Tibial nerve (tissue), 4 donors: ENCODE measurements at regions not wholly inside any gene's neighbourhood (a gene's known extent, or its start where the extent isn't known, plus 50 kb on each side); places are given as distances from the start of the nearest gene placed in this dataset.
"Not testable (repeated sequence)": the region's sequence is repeated elsewhere in the genome, so short reads cannot be mapped to it uniquely, and the experiment has no call there.

ENCODE experiments used
- DNase-seq, 2 donors: peaks; one replicate each; pipeline ENCODE4 v3.0.0-alpha.2; 2019; ENCODE audit warnings: low spot score in 2 of 2
- H3K27ac ChIP-seq, 4 donors: fragments of 200-600 bp; sonication (generic) in 3 of 4; one replicate each; pipeline ENCODE4 v1.5.1; 2017 to 2019; ENCODE audit warnings: mild to moderate bottlenecking in 1 of 4
- H3K27me3 ChIP-seq, 2 donors: fragments of 200-600 bp; sonication (generic) in 1 of 2; one replicate each; pipeline versions ENCODE4 v1.5.1 to v1.6.0; 2017 to 2019
- H3K36me3 ChIP-seq, 3 donors: fragments of 200-600 bp; sonication (generic); one replicate each; pipeline ENCODE4 v1.5.1; 2018 to 2019
- H3K4me1 ChIP-seq, 4 donors: fragments of 200-600 bp; sonication (generic) in 3 of 4; one replicate each; pipeline ENCODE4 v1.5.1; 2017 to 2019
- H3K4me3 ChIP-seq, 4 donors: fragments of 200-600 bp; sonication (generic) in 3 of 4; one replicate each; pipeline ENCODE4 v1.5.1; 2017 to 2019; ENCODE audit warnings: mild to moderate bottlenecking in 1 of 4, moderate library complexity in 1 of 4
- H3K9me3 ChIP-seq, 4 donors: fragments of 200-600 bp; sonication (generic) in 3 of 4; one replicate each; pipeline ENCODE4 v1.5.1; 2017 to 2019
- EP300 ChIP-seq, 2 donors: sonication (generic); formaldehyde crosslinking; IDR thresholded peaks; one replicate each; pipeline ENCODE4 v1.6.1; 2017; ENCODE audit warnings: antibody characterized with exemption in 2 of 2, mild to moderate bottlenecking in 1 of 2
- POLR2A ChIP-seq, 2 donors: fragments of 450-650 bp; IDR thresholded peaks; one replicate each; pipeline ENCODE4 v1.6.1; 2017; ENCODE audit warnings: antibody characterized with exemption in 2 of 2, mild to moderate bottlenecking in 2 of 2, moderate library complexity in 2 of 2
- WGBS, 2 donors: methylation state at CpG; one replicate each; pipeline ENCODE4 v1.1.5; 2018; 5-methylcytosine and 5-hydroxymethylcytosine counted together
- TF ChIP-seq, protein P1 (sequence below), 5 experiments: fragments of 200-600 bp in 3 of 5; fragments of 450-650 bp in 2 of 5; sonication (generic) in 3 of 5; IDR thresholded peaks; one replicate each; pipeline ENCODE4 v1.5.1; 2016 to 2019; ENCODE audit warnings: antibody characterized with exemption in 5 of 5, mild to moderate bottlenecking in 3 of 5, moderate library complexity in 2 of 5

DNA sequence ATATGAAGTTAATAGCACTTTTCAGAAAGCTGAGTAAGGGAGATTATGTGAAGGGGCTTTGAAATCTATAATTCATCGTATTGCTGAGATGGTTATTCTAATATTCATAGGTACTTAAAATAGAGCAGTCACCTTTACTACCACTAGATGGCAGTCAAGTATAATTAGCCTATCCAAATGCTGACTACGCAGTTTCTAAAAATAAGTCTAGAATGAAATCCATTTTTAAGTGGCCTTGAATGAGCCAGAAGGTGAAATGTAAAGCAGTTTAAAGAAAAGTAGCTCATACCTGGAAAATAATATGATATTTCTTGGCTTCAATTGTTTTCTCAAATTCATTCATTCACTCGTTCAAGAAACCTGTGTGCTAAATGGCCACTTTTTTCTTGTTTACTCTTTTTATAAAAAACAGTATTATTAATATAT, 1277.1 kb downstream of the GATA3 start:
- Histone ChIP-seq H3K4me1 (no peaks in the 10 kb centered on the region), H3K4me3 (no peak overlapping the region), H3K27me3 (no peaks in the 10 kb centered on the region), H3K9me3 (no peaks in the 10 kb centered on the region), H3K27ac (no peak overlapping the region), H3K36me3 (no peaks in the 10 kb centered on the region)
- no peak for DNase-seq
- TF ChIP-seq POLR2A (IDR thresholded peaks at IDR 0.05) (no peak), EP300 (IDR thresholded peaks at IDR 0.05) (no peak)
- TF ChIP-seq, protein P1, sequence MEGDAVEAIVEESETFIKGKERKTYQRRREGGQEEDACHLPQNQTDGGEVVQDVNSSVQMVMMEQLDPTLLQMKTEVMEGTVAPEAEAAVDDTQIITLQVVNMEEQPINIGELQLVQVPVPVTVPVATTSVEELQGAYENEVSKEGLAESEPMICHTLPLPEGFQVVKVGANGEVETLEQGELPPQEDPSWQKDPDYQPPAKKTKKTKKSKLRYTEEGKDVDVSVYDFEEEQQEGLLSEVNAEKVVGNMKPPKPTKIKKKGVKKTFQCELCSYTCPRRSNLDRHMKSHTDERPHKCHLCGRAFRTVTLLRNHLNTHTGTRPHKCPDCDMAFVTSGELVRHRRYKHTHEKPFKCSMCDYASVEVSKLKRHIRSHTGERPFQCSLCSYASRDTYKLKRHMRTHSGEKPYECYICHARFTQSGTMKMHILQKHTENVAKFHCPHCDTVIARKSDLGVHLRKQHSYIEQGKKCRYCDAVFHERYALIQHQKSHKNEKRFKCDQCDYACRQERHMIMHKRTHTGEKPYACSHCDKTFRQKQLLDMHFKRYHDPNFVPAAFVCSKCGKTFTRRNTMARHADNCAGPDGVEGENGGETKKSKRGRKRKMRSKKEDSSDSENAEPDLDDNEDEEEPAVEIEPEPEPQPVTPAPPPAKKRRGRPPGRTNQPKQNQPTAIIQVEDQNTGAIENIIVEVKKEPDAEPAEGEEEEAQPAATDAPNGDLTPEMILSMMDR (IDR thresholded peaks at IDR 0.05) = peak; percentile 60 to 78 (median 76)
- 17 to 21% methylated on average over 3 of the region's 3 CpGs for WGBS, 2 donors

DNA sequence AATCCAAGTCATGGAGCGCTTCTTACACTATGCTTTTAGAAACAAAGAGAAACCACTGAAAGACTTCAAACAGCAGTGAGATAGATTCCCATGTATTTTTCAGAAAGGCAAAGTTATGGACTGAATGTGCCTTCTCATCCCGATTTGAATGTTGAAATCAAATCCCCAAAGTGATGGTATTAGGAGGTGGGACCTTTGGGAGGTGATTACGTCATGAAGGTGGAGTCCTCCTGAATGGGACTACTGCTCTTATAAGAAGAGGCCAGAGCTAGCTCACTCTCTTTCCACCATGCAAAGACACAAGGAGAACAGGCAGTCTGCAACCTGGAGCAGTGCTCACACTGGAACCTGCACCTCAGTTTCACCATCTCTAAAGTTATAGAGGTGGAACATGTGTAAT, 1279.8 kb downstream of the GATA3 start:
- Histone ChIP-seq H3K27ac (no peak overlapping the region), H3K4me3 (no peak overlapping the region), H3K36me3 (no peaks in the 10 kb centered on the region), H3K9me3 (no peaks in the 10 kb centered on the region), H3K4me1 (no peaks in the 10 kb centered on the region), H3K27me3 (no peaks in the 10 kb centered on the region)
- TF ChIP-seq, protein P1 (IDR thresholded peaks at IDR 0.05) = no peak
- no peak for TF ChIP-seq EP300 (IDR thresholded peaks at IDR 0.05)
- no peak for TF ChIP-seq POLR2A (IDR thresholded peaks at IDR 0.05)
- whole genome bisulfite sequencing, 2 donors = 88 to 89% methylated on average over 3 of the region's 3 CpGs
- DNase-seq = no peak

DNA sequence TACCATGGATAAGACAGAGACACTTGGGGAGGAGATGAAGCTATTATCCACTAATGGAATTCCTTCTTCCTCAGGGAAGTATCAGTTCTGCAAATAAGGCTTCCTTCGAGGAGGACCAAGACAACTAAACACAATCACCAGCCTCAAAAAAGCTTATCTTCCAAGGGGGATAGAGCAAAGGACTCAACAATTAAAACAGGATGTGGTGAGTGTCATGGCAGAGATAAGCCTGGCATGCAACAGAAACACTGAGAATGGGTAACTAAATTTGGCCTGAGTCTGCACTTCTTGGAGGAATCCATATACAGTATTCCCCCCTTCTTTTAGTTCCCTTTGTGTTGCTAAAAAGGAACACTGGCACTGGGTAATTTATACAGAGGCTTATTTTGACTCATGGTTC, 1285.2 kb downstream of the GATA3 start:
- H3K9me3 ChIP-seq = no peaks in the 10 kb centered on the region
- 39 to 53% methylated on average over 1 of the region's 1 CpG for WGBS, 2 donors
- no peak overlapping the region for H3K27ac ChIP-seq
- H3K4me3 ChIP-seq = no peak overlapping the region
- no peaks in the 10 kb centered on the region for H3K4me1 ChIP-seq
- TF ChIP-seq POLR2A (IDR thresholded peaks at IDR 0.05) = no peak
- TF ChIP-seq EP300 (IDR thresholded peaks at IDR 0.05) = no peak
- TF ChIP-seq, protein P1 (IDR thresholded peaks at IDR 0.05) = no peak
- DNase-seq = no peak
- no peaks in the 10 kb centered on the region for H3K27me3 ChIP-seq
- H3K36me3 ChIP-seq = no peaks in the 10 kb centered on the region

DNA sequence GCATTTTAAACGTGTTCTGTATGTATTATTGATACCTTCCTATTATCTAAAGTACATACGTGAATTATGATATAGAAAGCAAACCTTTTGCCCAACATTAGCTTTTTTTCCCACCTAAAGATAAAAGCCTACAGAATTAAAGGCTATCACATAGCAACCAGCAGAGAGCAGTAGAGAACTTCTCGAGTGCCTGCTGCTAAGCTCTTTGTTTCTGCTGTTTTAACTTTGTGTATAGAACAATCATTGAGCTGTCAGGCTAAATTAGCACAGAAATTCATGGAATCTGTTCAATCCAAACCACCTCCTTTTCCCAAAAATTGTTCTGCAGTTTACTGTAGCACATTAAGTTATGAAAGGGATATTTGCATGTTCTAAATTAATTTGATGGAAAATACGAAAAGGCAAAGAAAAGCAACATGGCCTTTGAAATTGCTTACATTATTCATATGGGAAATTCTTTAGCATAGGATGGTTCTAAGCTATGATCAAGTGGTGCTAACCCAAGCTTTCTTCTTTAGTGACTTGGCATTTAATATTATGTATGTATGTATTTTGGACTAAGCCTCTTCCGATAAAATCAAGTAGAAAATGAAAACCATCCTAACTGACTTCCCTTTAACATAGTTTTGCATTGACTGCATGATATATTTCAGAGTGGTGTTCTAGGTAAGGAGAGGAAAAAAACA, 1288.5 kb downstream of the GATA3 start:
- Histone ChIP-seq H3K4me1 (no peaks in the 10 kb centered on the region), H3K4me3 (no peak overlapping the region), H3K27ac (no peak overlapping the region), H3K36me3 (no peaks in the 10 kb centered on the region), H3K9me3 (peaks cover 0 to 18% (median 0%) of the 10 kb centered on the region in 4 donors), H3K27me3 (no peaks in the 10 kb centered on the region)
- TF ChIP-seq POLR2A (IDR thresholded peaks at IDR 0.05) = no peak
- TF ChIP-seq EP300 (IDR thresholded peaks at IDR 0.05) = no peak
- TF ChIP-seq, protein P1 (IDR thresholded peaks at IDR 0.05) = peak; percentile 29 to 60 (median 50)
- 29 to 32% methylated on average over 5 of the region's 5 CpGs for WGBS, 2 donors
- no peak for DNase-seq

DNA sequence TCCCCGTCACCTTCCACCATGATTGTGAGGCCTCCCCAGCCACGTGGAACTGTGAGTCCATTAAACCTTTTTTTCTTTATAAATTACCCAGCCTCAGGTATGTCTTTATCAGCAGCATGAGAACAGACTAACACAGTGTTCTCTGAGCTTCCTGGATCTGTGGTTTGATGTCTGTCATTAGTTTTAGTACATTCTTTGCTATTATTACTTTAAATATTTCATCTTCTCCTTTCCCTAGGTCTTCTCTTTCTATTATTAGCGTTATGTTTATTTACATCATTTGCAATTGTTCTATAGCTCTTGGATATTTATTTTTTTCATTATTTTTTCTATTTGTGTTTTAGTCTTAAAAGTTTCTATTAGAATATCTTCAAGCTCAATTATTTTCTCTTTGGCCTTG, 1293.4 kb downstream of the GATA3 start:
- H3K27ac ChIP-seq, DNase-seq, H3K36me3 ChIP-seq, H3K4me3 ChIP-seq, H3K4me1 ChIP-seq, H3K27me3 ChIP-seq: not testable (repeated sequence)
- WGBS, 2 donors = 87 to 88% methylated on average over 3 of the region's 3 CpGs
- peaks cover 0 to 20% (median 0%) of the 10 kb centered on the region in 4 donors for H3K9me3 ChIP-seq
